GM11168 (cell line): ENCODE measurements at regions not wholly inside any gene's neighbourhood (a gene's known extent, or its start where the extent isn't known, plus 50 kb on each side); places are given as distances from the start of the nearest gene placed in this dataset.

Experiments used
- in situ Hi-C: fragments of 300-500 bp; cut with MboI; formaldehyde crosslinking; loops from one replicate; pipeline ENCODE4 v1.12.0; 2022; ENCODE audit warnings: low sequenced_read_pairs; ENCODE audit not compliant: unreplicated experiment

DNA sequence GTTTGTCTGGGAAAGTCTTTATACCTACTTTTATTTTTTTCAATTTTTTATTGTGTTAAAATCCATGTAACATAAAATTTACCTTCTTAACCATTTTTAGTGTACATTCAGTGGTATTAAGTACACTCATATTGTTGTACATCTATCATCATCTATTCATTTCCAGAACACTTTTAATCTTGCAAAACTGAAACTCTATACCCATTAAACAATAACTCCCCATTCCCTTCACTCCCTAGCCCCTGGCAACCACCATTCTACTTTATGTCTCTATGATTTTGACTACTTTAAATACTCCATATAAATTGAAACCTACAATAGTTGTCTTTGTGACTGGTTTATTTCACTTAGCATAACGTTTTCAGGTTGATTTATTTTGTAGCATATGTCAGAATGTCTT is 131.9 kb upstream of the SLC38A2 start:
- in situ Hi-C loops: no loop called here

DNA sequence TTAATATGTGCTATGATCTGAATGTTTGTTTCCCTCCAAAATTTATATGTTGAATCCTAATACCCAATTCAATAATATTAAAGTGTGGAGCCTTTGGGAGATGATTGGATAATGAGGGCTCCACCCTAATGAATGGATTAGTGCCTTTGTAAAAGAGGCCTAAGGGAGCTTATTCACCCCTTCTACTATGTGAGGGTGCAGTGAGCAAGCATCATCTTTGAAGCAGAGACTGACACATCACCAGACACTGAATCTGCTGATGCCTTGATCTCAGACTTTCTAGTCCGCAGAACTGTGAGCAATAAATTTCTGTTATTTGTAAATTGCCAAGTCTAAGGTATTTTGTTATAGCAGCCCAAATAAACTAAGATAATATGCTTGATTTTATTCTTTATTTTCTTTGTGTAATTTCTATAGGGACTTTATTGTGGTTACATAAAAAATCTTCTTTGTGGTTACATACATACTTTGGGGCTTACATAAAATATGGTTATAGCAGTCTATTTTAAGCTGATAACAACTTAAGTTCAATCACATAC is 131.1 kb upstream of the SLC38A2 start:
- in situ Hi-C loops: no loop called here

DNA sequence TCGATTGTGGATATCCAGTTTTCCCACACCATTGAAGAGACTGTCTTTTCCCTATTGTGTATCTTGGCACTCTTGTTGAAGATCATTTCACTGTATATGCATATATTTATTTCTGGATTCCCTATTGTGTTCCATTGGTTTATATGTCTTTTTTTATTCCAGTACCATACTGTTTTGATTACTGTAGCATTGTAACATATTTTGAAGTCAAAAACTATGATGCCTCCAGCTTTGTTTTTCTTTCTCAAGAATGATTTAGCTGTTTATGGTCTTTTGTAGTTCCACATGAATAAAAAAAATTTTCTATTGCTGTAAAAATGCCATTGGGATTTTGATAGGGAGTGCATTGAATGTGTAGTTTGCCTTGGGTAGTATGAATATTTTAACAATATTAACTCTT is 128.1 kb upstream of the SLC38A2 start:
- in situ Hi-C loops: no loop called here

DNA sequence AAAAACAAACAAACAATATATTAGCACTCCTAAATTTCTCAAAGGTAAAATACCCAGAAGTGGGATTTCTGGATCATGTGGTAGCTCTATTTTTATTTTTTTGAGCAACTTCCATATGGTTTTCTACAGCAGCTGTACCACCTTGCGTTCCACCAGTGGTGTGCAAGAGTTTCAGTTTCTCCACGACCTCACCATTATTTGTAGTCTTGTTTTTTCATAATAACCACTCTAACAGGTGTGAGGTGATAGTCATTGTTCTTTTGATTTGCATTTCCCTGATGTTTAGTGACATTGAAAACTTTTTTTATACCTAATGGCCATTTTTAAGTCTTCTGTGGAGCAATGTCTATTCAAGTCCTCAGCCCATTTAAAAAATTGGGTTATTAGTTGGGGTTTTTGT is 127.3 kb upstream of the SLC38A2 start:
- in situ Hi-C loops: no loop called here

DNA sequence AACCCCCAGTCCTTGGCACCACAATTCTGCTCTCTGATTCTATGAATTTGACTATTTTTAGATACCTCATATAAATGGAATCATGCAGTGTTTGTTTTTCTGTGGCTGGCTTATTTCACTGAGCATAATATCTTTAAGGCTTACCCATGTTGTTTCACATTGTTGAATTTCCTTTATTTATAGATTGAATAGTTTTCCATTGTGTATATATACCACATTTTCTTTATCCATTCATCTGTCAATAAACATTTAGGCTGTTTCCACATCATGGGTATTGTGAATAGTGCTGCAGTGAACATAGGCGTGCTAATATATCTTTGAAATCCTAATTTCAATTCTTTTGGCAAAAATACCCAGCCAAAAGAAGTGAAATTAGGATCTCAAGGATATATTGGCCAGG is 126.7 kb upstream of the SLC38A2 start:
- in situ Hi-C loops: no loop called here

DNA sequence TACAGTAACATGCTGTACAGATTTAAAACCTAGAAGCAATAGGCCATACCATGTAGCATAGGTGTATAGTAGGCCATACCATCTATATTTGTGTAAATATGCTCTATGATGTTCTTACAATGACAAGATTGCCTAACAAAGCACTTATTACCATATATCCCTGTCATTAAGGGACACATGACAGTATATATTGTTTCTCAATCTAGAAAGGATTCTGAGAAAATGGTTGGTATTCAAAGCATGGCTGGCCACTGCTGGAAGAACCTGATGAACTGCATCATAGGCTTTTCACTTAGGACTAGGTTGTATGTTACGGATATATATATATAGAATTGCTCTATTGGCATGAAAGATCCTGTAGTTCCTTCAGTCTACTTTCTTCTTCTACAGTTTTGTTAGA is 125.2 kb upstream of the SLC38A2 start:
- in situ Hi-C loops: no loop called here

DNA sequence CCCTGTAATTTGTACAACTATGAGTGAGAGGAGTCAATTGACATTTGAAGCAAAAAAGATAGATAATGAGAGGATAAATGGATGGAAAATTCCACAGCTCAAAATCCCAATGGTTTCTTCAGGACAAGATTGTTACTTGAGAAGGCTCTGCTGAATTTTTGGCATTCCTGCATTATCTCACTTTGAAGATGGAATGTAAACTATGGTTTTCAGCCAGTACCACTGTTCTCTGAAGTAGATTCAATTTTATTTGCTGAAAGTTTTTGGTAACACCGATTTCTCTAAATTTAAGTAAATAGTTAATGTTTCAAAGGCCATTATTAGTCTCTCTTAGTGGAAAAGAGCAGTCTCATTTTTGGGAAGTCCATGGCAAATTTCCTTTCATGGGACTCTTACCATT is 121.9 kb upstream of the SLC38A2 start:
- in situ Hi-C loops: no loop called here

DNA sequence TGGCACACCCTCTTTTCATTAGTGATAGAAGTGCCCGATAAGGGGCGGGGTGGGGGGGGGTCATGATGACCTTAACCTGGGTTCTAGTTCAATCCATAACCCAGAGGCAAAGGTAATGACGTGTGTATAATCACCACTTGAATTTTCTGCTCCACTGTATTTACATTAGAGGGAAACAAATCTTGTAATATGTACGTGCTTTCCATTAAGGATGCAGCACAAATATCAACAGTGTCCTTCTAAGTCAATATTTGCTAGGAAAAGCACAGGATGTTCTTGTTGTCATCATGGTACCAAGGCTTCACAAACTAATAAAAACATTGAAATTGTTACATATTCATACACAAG is 121.2 kb upstream of the SLC38A2 start:
- in situ Hi-C loops: no loop called here

DNA sequence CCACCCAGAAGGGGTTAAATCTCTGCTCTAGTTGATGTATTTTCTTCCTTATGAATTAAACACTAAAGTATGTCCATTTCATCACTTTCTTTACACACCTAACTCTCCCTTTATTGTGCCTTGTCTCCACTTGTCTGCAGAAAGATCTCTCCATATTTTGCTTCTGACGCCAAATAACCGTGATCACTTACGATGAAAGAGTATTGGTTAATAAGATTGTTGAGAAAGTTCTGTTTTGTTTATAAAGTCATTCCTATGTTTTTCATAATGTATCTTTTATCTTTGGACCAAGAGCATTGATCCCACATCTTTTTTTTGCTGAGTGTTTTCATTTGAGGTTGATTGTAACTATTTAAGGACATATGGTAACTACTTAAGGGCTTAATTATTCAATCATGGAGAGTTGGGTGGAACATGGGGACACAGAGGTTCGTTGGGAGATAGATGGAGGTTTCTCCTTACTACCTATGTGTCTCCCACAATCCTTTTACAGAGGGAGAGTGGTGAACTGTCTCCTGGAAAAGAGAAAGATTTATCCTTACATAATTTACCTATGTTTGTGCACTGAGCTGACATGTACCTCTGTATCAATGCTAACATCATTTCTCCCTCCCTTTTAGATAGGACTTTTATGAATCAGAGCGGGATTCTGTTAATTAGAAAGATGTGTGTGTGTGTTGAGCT is 120.7 kb upstream of the SLC38A2 start:
- in situ Hi-C loops: no loop called here

DNA sequence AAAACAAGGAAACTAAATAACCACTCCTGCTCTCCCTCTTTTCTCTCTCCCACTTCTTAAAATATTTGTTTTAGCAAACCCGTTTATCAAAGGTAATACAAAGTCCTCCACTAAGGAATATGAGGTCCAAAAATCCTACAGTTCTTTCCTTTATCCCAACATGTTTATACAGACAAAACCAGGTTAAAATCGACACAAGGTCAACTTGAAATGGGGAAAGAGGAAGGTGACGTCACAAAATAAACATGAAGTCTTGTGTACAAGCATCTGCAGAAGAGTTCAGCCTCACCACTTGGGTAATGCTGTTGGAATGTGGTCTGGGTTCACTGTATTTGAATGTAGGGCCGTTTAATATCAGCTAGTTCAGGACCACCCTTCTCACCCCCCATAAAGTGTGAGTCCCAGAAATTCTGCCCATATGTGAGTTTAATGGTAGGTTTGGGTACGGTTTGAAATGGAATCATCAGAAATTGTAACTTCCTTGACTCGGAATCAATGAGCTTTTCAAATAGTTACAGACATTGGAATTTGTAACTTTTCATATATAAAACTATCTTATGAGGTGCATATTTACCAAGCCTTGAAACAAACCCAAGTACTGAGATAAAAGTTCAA is 120.0 kb upstream of the SLC38A2 start:
- in situ Hi-C loops: no loop called here

DNA sequence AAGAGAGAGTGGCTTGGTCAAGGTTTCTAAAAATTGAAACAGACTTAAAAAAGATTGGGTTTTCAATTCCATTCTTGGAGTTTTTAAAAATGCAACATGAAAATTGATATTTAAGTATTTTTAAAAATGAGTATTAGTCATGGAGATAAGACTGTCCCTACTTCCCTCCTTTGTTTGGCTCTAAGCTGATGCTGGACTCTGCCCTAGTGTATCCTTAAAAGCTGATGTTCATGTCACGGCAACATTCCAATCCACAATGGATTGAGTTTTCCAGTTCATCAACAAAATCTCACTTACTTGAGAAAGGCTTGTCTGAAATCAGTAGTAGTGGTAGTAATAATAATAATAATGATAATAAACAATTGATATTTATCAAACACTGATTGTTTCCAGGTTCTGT is 119.0 kb upstream of the SLC38A2 start:
- in situ Hi-C loops: no loop called here

DNA sequence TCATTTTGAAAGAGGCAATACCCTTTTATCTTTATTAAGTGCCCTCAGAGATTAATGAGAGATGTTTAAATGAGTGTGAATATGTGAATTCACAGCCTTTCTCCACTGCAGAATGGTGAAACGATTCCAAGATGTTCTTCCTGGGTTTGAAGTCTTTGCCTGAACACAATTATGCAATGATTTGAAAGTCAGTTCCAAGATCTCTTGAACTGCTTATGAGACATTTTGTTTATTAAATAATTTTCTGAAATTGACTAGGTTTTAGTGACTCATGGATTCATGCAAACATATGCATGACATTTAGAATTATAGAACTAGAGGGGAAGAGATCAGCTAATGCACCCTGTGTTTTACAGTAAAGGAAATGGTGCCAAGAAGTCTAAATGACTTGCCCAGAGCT is 118.1 kb upstream of the SLC38A2 start:
- in situ Hi-C loops: no loop called here

DNA sequence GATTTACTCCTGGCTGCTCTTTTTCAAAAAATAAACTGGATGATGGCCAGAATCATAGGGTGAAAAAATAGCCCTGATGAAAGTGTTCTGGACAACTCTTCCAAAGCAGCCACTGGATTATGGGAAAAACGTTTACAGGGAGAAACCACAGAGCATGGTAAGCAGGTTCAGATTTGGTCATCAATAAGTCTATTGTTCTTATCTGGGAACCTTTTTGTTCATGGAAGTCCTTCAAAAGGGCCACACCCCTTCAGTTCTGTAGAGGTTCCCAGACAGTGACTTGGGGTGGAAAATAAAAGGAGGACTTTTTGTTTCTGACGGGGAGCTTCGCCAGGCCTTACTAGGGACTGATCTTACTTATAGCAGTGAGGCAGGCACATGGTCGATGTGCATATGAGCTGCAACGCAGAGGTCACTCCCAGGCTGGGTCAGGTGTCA is 117.4 kb upstream of the SLC38A2 start:
- in situ Hi-C loops: no loop called here

DNA sequence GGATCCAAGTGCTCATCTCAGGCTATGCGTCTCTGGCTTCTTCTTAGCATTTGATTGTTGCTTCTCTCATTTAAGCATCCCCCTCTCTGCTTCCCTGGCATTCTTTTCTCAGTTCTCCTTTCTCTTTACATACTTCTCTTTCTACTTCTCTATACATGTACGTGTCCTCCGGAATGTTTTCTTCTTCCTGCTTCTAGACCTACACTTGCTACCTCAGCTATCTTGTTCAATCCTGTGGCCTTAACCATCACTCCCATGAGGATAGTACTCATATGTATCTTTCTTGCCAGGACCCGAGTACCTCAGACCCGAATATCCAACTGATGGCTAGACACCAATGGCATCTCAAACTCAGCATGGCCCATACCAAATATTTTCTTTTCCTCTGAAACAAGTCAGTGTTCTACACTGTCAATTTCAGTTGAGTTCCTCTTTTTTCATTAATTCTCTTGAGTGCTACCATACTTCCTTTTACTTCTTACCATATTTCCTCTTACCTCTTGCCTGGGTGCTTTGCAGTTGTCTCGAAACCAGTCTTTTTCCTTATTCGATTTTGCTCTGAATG is 115.1 kb upstream of the SLC38A2 start:
- in situ Hi-C loops: no loop called here

DNA sequence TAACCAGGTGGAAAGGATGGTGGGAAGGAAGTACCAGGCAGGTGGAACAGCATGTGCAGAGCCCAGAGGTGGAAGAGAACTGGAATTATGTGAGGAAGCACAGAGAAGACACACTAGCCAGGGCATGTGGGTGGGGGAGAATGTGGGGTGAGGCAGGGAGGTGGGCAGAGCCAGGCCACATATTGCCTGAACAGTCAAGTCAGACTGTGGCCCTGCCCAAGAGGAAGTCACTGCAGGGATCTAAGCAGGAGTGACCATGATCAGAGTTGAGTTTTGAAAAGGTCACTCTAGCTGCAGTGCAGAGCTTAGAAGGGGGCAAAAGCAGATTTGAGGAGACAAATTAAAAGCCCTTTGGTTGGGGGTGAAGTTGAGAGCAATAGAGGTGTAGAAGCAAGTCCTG is 114.0 kb upstream of the SLC38A2 start:
- in situ Hi-C loops: no loop called here

DNA sequence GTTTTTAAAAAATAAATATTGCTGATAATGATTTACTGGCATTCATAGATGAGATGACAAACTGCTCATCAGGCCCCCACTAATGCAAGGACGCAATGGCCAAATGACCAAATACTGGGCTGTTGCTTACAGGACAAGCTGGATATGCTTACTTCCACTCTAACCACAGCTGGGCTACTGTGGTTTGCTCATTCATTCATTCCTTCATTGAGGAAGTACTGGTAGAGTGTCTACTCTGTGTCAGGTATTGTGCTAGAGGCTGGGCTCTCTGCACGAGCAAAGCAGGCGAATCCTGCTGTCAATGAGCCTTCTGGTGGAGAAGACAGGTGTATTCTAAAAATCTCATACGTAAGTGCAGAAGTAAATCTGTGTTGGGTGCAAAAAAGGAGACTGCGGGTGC is 113.3 kb upstream of the SLC38A2 start:
- in situ Hi-C loops: no loop called here

DNA sequence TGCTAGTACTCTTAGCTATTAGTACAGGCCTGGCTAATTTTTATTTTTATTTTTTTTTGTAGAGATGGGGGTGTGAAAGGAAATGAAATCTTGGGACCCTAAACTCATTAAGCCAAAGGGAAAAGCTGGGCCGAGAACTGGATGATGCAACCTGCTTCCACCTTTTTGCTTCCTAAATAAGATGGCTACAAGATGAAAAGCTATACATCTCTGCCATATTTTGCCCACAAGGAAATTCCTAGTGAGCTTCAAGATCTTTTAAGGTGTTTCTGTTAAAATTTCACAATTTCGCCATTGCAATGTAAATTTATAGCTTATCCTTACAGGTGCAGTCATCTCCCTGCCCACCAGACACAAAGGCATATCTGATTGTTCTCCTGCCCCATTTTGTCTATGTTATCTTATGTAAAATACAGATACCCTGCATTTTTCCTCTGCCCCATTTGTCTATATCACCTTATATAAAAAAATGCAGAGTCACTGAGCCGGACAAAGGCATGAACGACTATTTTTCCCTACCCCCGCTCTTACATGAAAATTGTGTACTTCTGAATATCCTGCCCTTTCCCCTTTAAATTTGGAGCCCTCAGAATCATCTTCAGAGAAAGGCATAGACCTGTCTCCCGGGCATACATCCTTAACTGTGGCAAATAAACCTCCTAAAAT is 112.0 kb upstream of the SLC38A2 start:
- in situ Hi-C loops: no loop called here

DNA sequence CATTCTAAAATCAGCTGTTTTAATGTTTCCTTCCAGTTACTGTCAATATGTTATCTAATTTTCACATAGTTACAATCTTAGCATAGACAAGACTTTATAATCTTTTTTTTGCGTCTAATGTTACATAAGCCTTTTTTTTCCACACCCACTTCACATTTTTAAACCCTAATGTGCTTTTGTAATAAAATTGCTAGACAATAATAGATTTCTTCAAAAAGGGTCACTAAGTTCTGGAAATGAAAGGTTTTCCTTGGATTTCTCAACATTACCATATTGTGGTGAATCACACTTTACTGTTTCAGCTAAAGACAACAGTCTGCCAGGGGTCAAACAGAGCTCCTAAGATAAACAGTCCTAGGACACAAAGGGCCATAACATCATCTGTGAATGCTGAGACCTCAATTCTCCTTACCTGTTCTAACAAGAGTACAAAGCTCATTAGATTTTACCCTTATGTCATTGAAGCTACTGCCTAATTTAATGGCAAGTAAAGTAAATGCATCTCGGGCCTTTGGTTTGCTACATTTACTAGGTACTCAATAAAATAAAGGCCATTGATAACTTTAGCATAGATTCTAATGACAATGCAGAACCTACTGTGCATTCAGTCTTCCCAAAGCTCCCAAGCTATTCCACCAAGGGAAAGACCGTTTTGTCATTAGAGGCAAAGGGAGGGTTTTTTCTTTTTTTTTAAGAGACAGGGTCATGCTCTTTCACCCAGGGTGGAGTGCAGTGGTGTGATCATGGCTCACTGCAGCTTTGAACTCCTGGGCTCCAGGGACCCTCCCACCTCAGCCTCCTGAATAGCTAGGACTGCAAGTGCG is 111.2 kb upstream of the SLC38A2 start:
- in situ Hi-C loops: no loop called here

DNA sequence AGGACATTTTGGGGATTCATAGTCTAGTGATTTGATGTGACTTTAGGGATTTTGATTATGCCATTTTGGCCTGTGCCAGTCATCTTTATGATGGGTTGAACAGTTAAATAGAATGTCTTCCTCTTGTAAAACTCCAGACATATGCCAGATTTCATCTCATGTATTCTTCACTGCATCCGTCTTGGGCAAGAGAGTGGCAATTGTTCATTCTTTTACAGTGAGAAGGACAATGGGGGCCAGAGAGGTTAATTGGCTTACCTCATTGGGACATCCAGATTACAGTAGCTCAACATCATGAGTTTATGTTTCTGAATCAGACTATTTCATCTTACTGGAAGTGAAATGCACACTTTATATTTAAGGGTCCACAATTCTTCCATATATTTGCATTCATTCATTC is 108.2 kb upstream of the SLC38A2 start:
- in situ Hi-C loops: no loop called here

DNA sequence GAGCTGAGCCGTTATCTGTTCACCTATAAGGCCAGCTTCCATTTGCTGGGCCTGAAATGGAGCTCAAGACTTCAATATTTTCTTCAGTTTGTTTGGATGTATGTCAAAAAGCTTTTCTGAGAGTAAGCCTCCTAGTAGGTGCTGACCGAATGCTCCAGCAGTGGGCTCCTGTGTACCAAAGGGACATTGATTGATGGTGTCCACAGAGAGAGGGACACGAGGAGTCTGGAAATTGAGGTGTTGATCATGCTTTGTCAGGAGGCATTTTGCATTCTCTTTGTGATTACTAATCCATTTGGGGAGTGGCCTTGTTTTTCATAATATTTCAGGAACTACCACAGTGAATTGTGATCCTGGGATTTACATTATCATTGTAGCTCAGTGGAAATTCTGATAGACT is 107.7 kb upstream of the SLC38A2 start:
- in situ Hi-C loops: no loop called here

DNA sequence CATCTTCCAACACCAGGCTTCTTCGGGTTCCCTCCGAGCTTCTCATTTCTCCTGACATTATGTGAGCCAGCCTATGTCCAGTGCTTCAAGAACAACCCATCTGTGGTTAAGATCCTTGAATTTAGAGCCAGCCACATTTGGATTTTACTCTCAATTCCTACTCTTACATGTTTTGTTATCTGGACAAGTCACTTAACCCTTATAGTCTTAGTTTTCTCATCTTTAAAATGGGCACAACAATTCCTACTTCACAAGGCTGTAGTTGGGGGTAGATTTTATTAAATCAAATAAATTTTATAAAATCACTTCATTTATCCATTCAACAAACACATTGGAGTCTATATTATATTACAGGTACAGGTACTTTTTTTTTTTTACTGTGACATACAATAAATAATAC is 105.5 kb upstream of the SLC38A2 start:
- in situ Hi-C loops: no loop called here
